HG02759 (cell line): ENCODE measurements at regions not wholly inside any gene's neighbourhood (a gene's known extent, or its start where the extent isn't known, plus 50 kb on each side); places are given as distances from the start of the nearest gene placed in this dataset.

ENCODE experiments used
- ATAC-seq: cut with Tn5 transposase; IDR thresholded peaks from one replicate; pipeline ENCODE4 v1.9.1; 2021; ENCODE audit warnings: mild to moderate bottlenecking, moderate library complexity; ENCODE audit not compliant: unreplicated experiment

DNA sequence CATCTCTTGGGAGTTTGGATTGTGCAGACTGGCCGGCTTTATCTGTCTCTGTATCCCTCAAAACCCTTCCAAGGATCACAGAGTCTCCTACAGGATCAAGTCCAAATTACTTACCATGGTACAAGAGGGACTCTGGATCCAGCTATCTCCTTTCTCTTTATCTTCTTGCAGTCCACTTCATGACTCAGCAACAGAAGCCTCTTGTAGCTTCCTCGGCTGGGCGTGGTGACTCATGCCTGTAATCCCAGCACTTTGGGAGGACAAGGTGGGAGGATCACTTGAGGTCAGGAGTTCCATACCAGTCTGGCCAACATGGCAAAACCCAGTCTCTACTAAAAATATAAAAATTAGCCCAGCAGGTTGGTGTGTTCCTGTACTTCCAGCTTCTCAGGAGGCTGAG is 189.7 kb downstream of the BCAT1 start:
- no peak for ATAC-seq

DNA sequence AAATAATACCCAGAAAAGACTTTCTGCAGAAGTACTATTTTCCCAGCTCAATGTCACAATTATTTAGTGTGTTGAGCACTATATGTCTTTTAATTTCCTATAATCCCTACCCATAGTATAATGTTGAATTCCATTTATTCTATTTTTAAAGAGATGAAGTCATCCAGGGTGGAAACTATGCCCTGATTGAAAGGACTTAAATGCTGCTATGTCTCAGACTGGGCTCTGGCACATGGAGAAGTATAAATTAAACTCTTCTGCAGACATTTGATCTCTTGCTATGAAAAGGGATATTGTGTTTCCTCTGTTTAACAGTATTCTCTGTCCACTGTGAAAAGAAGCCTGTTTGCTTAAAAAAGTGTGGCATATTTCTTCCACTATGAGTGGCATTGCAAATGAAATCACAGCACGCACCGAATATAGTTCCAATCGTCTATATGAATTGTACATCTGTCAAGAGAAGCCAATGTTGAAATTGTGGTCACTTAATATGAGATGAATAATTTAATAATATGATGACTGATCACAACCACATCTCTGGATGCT is 192.3 kb downstream of the BCAT1 start:
- ATAC-seq, result no peak

DNA sequence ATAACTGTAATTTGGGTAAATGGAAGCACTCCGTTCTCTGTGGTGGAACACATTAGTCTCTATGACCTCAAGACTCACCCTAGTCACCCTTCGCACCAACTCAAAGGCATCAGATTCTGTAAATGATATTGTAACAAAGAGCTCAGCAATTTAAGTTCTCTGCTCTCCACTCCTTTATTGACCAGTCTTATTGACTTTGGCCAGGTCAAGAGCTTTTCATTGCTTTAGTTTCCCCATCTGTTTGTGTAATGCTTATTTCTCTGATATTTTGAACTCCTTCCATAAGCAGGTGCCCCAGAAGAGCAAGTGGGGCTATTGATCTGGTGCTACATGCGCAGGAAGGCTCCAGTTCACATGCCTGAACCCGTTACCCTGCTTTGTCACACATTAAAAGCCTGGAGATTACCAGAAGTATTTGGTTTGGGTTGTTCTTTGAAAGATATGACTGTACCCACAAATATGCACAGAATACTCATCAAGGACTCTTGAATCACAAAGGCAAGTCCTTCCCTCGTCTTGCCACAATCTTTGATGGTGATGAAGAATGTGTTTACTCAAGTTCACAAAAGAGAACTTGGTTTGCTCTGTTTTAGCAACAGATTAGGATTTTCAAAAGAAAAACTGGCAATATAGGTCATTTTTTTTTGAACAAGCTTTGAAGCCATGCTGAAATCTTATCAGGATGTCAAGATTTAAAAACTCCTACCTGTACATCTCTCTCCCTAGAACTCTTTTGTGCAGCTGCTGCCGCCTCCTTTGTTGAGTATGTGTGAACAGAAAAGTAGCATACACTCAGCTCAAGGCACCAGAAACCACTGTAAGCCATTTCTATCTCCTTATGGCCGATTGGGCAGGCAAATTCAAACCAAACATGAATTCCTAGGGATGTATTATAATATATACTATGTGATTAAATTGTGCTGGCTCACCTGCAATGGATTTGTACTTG is 193.9 kb downstream of the BCAT1 start:
- no peak for ATAC-seq

DNA sequence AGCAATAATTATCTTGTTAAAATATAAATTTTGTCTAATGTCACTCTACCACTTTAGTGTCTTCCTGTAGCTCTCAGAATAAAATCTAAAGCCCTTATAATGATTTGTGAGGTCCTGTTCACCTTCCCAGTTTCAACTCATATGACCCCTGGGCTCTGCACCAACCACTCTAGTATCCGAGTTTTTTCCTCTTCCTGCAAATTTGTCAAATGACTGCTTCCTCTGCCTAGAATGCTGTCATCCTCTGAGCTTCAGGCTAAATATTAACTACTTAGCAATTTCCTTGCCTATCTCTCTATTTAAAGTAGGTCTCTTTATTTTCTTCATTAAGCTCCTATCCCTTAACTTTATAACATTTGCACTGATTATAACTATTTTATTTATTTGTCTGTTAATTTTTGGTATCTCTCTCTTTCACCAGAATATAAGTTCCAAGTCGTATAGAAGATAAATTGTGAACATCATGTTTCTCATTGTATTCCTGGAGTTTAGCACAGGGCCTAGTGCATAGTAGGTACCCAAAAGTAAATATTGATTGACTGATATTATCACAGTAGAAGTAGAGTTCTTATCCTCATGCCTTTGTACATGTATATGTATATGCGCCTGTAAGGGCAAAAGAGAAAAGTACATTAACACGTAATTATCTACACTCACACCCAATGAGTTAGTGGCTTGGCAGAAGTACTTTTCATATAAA is 196.0 kb downstream of the BCAT1 start:
- no peak for ATAC-seq

DNA sequence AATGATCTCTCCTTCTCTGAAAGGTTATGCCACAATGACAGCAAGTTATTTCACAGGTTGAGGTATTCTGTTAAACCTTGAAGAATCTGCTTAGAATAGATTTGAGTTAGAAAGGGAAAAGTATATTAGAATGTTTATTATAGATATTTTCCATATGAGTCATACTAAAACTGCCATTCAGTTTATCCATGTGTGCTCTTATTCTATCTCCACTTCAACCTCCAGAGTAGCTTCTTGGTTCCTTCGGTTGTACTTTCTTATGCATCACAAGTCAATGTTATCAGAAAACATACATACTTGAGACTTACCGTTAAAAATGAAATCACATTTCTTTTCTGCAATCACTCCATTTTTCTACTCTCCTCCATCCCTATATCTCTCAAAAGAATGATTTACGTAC is 197.7 kb downstream of the BCAT1 start:
- no peak for ATAC-seq

DNA sequence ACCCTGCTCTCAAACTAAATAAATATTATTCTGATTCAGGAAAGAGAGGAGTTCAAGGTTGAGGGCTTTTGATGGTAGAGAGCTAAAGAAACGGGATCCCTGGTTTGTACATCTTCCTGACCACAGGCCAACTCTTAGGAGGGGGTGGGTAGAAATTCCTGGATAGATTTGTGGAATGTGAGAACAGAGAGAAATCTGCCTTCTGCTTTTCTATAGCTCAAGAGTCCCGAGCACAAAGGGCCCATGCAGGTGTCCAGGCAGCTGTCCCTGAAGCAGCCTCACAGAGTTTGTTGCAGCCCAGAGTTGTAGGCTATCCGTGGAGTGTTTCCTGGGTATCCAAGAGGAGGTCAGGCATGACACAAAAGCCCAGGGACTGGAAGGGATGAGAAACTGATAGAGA is 198.6 kb downstream of the BCAT1 start:
- ATAC-seq, result no peak

DNA sequence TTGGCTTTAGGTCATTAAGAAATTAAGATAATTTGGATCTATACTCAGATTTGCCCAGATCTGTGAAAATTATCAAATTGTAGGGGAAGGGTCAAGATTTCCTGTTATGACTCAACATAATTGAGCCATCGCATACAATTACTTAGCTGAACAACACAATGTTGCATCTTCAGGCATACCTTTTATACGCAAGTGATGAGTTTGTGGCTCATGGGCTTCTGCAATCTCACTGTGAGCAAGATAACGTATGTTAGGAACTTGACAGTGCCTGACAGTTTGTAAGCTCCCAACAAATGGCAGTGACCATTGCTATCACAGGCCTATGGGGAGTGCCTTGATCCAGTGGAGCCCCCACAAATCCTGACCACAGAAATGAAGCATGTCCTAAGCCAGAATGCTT is 199.7 kb downstream of the BCAT1 start:
- no peak for ATAC-seq

DNA sequence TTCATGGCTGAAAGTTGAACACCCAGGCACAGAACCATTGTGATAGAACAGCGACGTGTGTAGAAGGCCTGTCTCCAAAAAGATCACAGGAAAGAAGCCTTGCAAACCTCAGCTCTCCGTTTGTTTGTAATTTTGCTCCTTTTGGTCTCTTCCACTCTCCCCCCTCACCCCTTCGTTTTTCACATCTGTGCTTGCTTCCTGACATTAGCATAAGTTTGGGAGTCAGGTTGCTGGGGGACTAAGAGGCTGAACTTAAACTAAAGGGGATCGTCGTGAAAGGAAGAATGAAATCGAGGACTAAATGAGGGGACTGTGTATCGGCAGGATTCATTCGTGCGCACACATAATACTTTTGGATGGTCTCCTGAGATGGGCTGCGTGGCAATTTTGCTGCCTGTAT is 200.6 kb downstream of the BCAT1 start:
- no peak for ATAC-seq

DNA sequence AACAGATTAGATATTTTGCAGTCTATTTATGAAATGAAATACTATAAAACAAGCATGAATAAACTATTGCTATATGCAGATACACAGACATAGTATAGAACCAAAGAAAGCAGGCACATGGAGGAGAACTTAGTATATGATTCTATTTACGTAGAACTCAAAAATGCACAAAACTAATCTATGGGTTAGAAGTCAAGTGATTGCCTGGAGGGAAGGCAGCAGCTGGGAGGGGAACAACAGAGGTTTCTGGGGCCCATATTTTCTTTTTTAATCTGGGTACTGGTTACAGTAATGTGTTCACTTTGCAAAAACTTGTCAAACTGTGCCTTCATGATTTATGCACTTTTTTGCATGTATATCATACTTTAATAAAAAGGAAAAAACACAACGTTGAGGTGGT is 202.0 kb downstream of the BCAT1 start:
- no peak for ATAC-seq

DNA sequence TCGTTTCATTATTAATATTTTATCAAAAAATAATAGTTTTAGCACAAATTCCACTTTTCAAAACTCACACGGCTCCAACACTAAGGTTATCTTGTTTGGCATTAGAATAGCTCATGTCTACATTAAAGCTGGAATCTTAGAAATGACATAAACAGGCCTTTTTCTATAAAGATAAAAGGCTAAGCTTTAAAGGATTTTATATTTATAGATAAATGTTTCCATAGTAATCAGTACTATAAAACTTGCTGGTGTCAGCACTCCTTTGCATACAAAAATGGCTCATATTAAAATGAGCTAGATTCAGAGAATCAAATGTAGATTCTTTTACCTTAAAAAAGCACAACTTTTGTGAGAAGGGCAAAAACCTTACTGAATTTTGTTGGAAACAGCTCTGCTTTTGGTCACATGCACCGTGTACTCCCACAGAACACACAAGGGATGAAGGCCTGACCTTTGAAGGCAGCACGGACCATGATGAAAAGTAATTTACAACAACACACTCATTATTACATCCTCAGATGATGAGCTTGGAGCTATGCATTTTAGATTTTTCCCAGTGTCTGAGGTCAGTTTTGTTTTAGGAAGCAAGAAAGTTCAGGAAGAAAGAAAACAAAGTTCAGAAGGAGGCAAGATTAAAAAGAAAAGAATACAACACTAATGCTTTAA is 202.8 kb downstream of the BCAT1 start:
- no peak for ATAC-seq

DNA sequence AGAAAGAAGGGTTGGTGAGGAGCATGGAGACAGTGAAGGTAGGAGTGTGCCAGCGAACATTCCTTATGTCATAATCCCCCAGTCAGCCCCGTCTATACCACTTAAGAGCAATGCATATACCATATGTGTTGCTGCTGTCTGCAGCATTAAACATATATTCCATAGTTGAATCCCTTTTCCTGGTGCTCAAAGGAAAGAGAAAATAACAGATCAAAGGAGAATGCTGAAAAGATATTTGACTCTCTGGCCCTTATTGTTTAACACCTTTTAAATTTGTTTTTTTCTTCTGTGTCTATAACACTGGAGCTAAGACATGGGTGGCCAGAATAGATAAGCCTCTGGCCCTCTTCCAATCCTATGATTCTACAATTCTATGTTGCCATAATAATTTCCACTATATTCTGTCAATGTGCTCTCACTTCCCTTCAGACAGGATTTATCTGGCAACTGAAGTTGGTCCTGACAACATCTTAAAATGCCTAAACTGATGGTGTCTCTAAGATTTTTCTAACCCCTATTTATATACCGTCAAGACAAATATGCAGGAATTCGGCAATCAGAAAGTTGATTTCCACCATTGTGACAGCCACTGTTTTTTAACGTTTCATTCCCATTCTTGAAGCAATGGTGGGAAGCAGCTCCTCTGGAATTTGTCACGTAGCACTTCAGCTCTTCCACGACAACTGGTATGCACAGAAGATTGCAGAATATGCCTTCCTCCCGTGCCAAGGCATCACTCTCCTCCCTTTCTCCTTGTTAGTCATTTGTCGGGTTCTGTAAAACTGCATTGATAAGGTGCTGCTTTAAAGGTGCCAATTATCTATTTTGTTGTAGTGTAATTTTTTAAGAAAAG is 204.7 kb downstream of the BCAT1 start:
- ATAC-seq, result no peak

DNA sequence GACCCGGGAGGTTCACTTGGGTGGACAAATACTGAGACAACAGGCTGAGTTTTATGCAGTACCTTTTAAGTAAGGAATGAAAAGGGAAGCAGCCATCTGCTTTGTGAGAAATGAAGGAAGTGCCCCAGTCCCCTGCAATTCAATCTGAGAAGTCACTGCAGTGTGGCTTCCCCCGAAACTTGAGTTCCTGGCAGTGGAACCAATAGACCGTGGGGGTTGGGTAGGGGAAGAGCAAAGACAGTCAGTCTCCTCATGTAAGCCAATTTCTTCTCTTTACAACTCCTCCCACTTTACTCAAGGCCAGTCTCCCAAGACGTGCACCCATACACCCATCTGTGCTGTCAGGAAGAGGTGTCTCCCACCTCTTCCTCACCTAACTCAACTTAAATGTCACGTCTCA is 206.5 kb downstream of the BCAT1 start:
- peak; percentile 82 for ATAC-seq

DNA sequence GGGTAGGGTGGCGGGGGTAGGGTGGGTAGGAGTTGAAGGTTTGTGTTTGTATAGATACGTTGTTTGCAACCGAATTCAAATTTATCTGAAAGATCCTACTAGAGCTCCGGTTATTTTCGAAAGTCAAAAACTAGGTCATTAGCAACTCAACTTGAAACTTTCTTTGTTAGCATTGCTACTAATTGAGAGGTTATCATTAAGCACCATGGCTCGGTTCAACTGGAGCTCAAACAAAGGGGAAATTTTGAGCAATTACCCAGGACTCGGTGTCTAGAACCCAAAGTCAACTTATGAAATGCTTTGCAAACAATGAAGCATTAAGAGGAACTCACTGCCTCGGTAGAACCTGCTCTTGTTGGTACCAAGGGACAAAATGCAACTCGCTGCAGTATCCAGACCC is 207.7 kb downstream of the BCAT1 start:
- peak; percentile 57 for ATAC-seq

DNA sequence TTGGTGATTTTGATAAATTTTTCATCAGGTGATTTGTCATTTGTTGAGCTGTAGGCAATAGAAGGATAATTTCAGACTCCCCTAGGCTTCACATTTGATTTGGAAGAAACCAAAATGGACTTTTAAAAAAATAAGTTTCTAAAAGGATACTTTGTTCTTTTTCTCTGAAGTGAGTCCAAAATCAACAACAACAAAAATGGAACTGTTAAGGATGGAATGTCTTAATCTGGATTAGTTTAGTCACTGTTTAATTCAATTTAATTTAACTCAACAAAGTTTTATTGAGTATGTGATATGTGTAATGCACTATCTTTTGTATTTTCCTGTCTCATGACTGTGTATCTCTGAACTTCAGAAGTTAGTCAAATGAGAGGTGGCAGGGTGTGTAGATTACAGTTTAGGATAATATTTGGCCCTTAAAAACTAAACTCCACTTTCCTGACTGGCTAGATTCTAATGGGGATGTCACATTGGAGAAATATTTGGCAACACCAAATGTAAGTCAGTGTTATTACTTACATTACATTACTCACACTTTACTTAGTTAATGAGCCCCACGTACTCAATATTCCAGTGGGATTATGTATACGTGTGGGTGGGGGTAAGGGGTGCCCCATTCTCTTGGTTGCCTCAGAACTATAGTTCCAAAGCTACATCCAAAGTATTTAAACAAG is 209.7 kb downstream of the BCAT1 start:
- ATAC-seq, result no peak

DNA sequence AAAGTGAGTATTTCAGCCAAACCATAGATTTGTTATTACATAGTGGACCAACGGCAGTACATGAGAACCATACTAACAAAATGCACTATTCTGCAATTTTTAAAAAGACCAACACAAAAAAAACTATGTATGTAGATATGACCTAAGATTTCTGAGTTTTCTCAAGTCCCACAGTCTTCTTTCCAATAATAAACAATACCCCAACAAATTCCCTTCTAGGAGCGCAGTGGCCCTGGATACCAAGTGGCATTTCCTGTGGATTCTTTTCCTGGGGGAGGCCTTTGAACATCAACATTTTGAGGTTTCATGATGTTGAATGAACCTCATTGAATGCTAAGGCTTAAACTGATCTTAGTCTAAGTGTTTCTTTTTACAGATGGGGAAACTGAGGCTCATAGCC is 210.5 kb downstream of the BCAT1 start:
- no peak for ATAC-seq

DNA sequence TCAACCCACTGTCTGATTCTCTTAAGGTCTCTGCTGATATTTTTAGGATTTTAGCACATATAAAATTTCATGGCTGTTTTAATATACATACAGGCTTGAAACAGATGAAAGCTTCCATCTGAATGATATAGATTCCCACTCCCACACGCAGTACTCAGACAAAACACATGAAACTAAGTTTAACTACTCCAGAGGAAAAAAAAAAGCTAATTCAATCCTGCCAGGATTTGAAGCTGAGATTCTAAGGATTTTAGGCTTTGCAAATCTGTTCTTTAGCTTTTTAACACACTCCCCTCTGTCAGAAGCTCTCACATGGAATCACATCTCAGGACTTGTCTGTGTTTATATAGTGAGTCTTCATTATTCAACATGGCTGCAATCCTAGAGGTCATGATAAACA is 217.3 kb downstream of the BCAT1 start:
- no peak for ATAC-seq

DNA sequence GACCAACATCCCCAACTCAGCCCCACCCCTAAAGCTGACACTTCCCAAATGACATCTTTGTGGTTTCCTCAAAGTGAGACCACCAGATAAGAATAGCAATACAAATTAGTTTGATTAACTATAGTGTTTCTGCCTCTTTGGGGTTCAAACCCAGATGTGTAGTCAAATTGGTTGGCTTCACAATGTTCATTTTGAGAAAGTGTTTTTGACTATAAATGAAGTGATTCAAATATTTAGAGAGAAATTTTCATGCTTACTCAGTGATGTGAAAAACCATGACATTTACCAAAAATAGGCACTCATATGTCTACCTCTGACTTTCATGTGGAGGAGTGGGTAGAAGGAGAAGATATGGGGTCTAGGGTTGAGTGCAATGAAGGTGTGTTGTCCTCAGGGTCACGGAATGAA is 218.4 kb downstream of the BCAT1 start:
- peak; percentile 68 for ATAC-seq

DNA sequence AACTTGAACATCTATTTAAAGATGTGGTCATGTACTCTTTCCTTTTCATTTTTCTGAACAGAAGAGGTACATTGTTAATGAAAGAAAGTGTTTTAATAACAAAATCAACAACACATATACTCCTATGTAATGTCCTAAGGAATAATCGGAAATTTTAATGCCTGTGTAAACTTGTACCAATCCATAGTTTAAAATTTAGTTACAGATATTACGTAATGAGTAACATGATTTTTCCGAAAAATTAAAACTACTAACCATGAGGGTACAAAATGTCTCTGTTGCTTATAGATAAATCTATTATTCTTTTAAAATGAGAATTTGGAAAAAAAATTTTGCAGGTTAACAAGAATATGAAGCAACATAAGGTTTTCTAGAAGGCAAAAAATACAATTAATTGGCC is 220.1 kb downstream of the BCAT1 start:
- ATAC-seq, result no peak

DNA sequence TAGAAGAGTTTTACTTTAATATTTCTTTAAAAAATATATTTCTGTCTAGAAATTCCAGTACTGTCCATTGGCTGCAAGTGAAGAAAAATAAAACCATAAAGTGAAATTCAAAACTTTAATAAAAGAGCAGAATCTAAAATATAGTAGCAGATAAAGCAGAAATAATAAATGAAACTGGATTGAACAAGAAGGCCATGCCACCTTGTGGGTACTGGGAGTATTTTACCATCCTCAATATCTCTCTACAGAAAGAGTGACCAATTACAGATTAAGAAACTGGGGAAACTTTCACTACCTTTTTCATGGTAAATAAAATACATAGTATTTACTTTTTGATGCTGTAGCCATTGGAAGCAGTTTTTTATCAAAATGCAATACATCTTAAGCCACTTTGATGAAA is 220.5 kb downstream of the BCAT1 start:
- ATAC-seq, result no peak

DNA sequence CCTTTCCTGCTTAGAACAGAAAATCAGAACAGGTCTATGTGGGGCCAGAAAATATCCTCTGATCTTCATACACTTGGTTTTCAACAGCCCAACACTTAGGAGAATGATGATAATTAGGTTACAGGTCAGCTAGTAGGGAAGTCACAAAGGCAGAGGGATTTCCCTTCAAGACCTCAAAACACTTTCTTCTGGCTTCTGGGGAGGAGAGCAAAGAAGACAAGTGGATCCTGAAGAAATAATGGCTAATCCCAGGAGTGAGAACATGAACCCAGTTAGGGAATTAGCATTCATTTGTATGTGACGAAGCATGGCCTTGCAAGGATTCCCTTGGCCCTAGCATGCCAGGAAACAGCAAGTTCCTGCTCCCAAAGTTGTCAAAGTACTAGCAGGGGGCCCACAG is 223.3 kb downstream of the BCAT1 start:
- no peak for ATAC-seq
